Smooth muscle cell (in vitro differentiated cells): ENCODE measurements at regions not wholly inside any gene's neighbourhood (a gene's known extent, or its start where the extent isn't known, plus 50 kb on each side); places are given as distances from the start of the nearest gene placed in this dataset.

Experiments
- DNase-seq: peaks from one replicate; lab custom pipeline; 2025; ENCODE audit not compliant: unreplicated experiment; lab: John Stamatoyannopoulos, UW
- H2AFZ ChIP-seq: fragments of 200-600 bp; sonication (generic); 2 replicates; pipeline ENCODE4 v1.6.0; 2016; ENCODE audit warnings: antibody characterized with exemption, low read depth, mild to moderate bottlenecking
- H3F3A ChIP-seq: fragments of 200-600 bp; sonication (generic); 2 replicates; pipeline ENCODE4 v1.6.0; 2017; ENCODE audit warnings: antibody characterized with exemption, low read depth
- H3K27ac ChIP-seq: fragments of 200-600 bp; sonication (generic); 2 replicates; pipeline ENCODE4 v1.5.1; 2016; ENCODE audit warnings: low read depth, mild to moderate bottlenecking
- H3K27me3 ChIP-seq: fragments of 200-600 bp; sonication (generic); 2 replicates; pipeline ENCODE4 v1.6.1; 2016; ENCODE audit warnings: low read depth, mild to moderate bottlenecking
- H3K36me3 ChIP-seq: fragments of 200-600 bp; sonication (generic); 2 replicates; pipeline ENCODE4 v1.5.1; 2016; ENCODE audit warnings: low read depth
- H3K4me1 ChIP-seq: fragments of 200-600 bp; sonication (generic); 2 replicates; pipeline ENCODE4 v1.5.1; 2016; ENCODE audit warnings: low read depth
- H3K4me2 ChIP-seq: fragments of 200-600 bp; sonication (generic); 2 replicates; pipeline ENCODE4 v1.6.0; 2016; ENCODE audit warnings: mild to moderate bottlenecking
- H3K4me3 ChIP-seq: fragments of 200-600 bp; sonication (generic); 2 replicates; pipeline ENCODE4 v1.5.1; 2016; ENCODE audit warnings: mild to moderate bottlenecking
- H3K79me2 ChIP-seq: fragments of 200-600 bp; sonication (generic); 2 replicates; pipeline ENCODE4 v1.6.0; 2016; ENCODE audit warnings: low read depth, mild to moderate bottlenecking
- H3K9ac ChIP-seq: fragments of 200-600 bp; sonication (generic); 2 replicates; pipeline ENCODE4 v1.6.0; 2016; ENCODE audit warnings: low read depth
- H3K9me3 ChIP-seq: fragments of 200-600 bp; sonication (generic); replicated peaks from 2 replicates; pipeline ENCODE4 v1.5.1; 2016; ENCODE audit warnings: low read depth
- H4K20me1 ChIP-seq: fragments of 200-600 bp; sonication (generic); 2 replicates; pipeline ENCODE4 v1.6.0; 2016; ENCODE audit warnings: low read depth
- CTCF ChIP-seq: fragments of 200-600 bp; sonication (generic); IDR thresholded peaks from 2 replicates; pipeline ENCODE4 v1.5.1; 2017; ENCODE audit warnings: borderline replicate concordance, mild to moderate bottlenecking, antibody characterized with exemption; ENCODE audit not compliant: insufficient read depth, poor library complexity, severe bottlenecking
- WGBS: methylation state at CpG from one replicate; pipeline ENCODE4 v1.1.7; 2016; ENCODE audit warnings: low lambda C conversion rate; 5-methylcytosine and 5-hydroxymethylcytosine counted together

- no peaks in the 10 kb centered on the region for H3F3A ChIP-seq
- H3K27me3 ChIP-seq, result no peaks in the 10 kb centered on the region
- no peaks in the 10 kb centered on the region for H3K36me3 ChIP-seq
- no peak for DNase-seq
- H2AFZ ChIP-seq, result no peak overlapping the region
- no peaks in the 10 kb centered on the region for H4K20me1 ChIP-seq
- H3K4me1 ChIP-seq, result no peaks in the 10 kb centered on the region
- no peak overlapping the region for H3K27ac ChIP-seq
- H3K79me2 ChIP-seq, result no peaks in the 10 kb centered on the region
- H3K4me3 ChIP-seq, result no peak overlapping the region
- H3K9ac ChIP-seq, result no peak overlapping the region
- WGBS, result 98% methylated on average over 9 of the region's 9 CpGs
- H3K9me3 ChIP-seq, result no peaks in the 10 kb centered on the region
- TF ChIP-seq CTCF, result no peak
- no peak overlapping the region for H3K4me2 ChIP-seq
These were observed 50.3 kb upstream of the KYNU start for GRCh38 chr2:142827170-142827569.

GRCh38 chr2:142825861-142826260 is 51.6 kb upstream of the KYNU start:
- no peaks in the 10 kb centered on the region for H3K36me3 ChIP-seq
- H2AFZ ChIP-seq, result peak overlapping the region; percentile 67
- WGBS, result 55% methylated on average over 2 of the region's 2 CpGs
- no peak for TF ChIP-seq CTCF
- H3K4me1 ChIP-seq, result no peaks in the 10 kb centered on the region
- H3K4me3 ChIP-seq, result no peak overlapping the region
- H3K79me2 ChIP-seq, result no peaks in the 10 kb centered on the region
- H3F3A ChIP-seq, result no peaks in the 10 kb centered on the region
- no peak overlapping the region for H3K4me2 ChIP-seq
- no peak for DNase-seq
- H3K27ac ChIP-seq, result no peak overlapping the region
- no peak overlapping the region for H3K9ac ChIP-seq
- H3K9me3 ChIP-seq, result no peaks in the 10 kb centered on the region
- H3K27me3 ChIP-seq, result no peaks in the 10 kb centered on the region
- H4K20me1 ChIP-seq, result no peaks in the 10 kb centered on the region

GRCh38 chr2:142824756-142825155 is 52.7 kb upstream of the KYNU start:
- DNase-seq, result no peak
- TF ChIP-seq CTCF, result no peak
- Histone ChIP-seq H3F3A (no peaks in the 10 kb centered on the region), H3K9me3 (no peaks in the 10 kb centered on the region), H2AFZ (no peak overlapping the region), H4K20me1 (no peaks in the 10 kb centered on the region), H3K79me2 (no peaks in the 10 kb centered on the region), H3K4me2 (no peak overlapping the region), H3K27ac (no peak overlapping the region), H3K9ac (no peak overlapping the region), H3K4me1 (peaks cover under 1% of the 10 kb centered on the region), H3K4me3 (no peak overlapping the region), H3K36me3 (no peaks in the 10 kb centered on the region), H3K27me3 (no peaks in the 10 kb centered on the region)
- 98% methylated on average over 1 of the region's 1 CpG for WGBS

GRCh38 chr2:142822190-142822589 is 55.3 kb upstream of the KYNU start:
- Histone ChIP-seq H3K27ac (no peak overlapping the region), H3K4me1 (peaks cover 4% of the 10 kb centered on the region), H3K79me2 (no peaks in the 10 kb centered on the region), H4K20me1 (no peaks in the 10 kb centered on the region), H3K27me3 (no peaks in the 10 kb centered on the region), H2AFZ (no peak overlapping the region), H3K4me2 (no peak overlapping the region), H3K36me3 (no peaks in the 10 kb centered on the region), H3K9ac (no peak overlapping the region), H3F3A (no peaks in the 10 kb centered on the region), H3K4me3 (no peak overlapping the region), H3K9me3 (no peaks in the 10 kb centered on the region)
- WGBS, result 77% methylated on average over 3 of the region's 3 CpGs
- no peak for DNase-seq
- TF ChIP-seq CTCF, result no peak
